Fibroblast of skin of left quadriceps (primary cell): ENCODE measurements at regions not wholly inside any gene's neighbourhood (a gene's known extent, or its start where the extent isn't known, plus 50 kb on each side); places are given as distances from the start of the nearest gene placed in this dataset.

ENCODE experiments used
- DNase-seq, 2 experiments: peaks; one replicate each; pipeline ENCODE4 v3.0.0-alpha.2; 2013; ENCODE audit warnings: low read depth in 2 of 2

GRCh38 chr2:158905341-158905740 is 63.1 kb upstream of the TANC1 start:
- no peak for DNase-seq

- no peak for DNase-seq
Observed at GRCh38 chr2:158905784-158906183, 62.7 kb upstream of the TANC1 start.

- no peak for DNase-seq
Observed at GRCh38 chr2:158907926-158908456, 60.4 kb upstream of the TANC1 start.

- DNase-seq = no peak
Observed at GRCh38 chr2:158912112-158912511, 56.3 kb upstream of the TANC1 start.

- DNase-seq = no peak
Observed at GRCh38 chr2:158912765-158913164, 55.7 kb upstream of the TANC1 start.

- no peak for DNase-seq
Observed at GRCh38 chr2:158914066-158914465, 54.4 kb upstream of the TANC1 start.

GRCh38 chr2:158914731-158915130 is 53.7 kb upstream of the TANC1 start:
- peak in 1 of 2 experiments; percentile 30 for DNase-seq

- no peak for DNase-seq
Observed at GRCh38 chr2:158917121-158917520, 51.3 kb upstream of the TANC1 start.

GRCh38 chr2:158918452-158918851 is 50.0 kb upstream of the TANC1 start:
- DNase-seq = no peak
